ENCODE measurements at regions not wholly inside any gene's neighbourhood (a gene's known extent, or its start where the extent isn't known, plus 50 kb on each side); places are given as distances from the start of the nearest gene placed in this dataset.

GRCh38 chr20:24739746-24740145, 209.3 kb upstream of the CST7 start:
- intact Hi-C loops (cut with DNase I): no loop called here
- no peak for TF ChIP-seq CTCF (IDR thresholded peaks at IDR 0.05)
- no peak for DNase-seq (ENCODE audit: low spot score in 2 of 2)
- no peak overlapping the region for H3K4me3 ChIP-seq
- H3K27me3 ChIP-seq: no peaks in the 10 kb centered on the region
- no peak overlapping the region for H3K27ac ChIP-seq
- no peaks in the 10 kb centered on the region for H3K36me3 ChIP-seq
- no peaks in the 10 kb centered on the region for H3K9me3 ChIP-seq
- H3K4me1 ChIP-seq: no peaks in the 10 kb centered on the region

GRCh38 chr20:24741493-24742072, 207.5 kb upstream of the CST7 start:
- no peak for TF ChIP-seq CTCF (IDR thresholded peaks at IDR 0.05)
- Histone ChIP-seq H3K36me3 (no peaks in the 10 kb centered on the region), H3K4me3 (no peak overlapping the region), H3K27ac (no peak overlapping the region), H3K27me3 (no peaks in the 10 kb centered on the region), H3K9me3 (no peaks in the 10 kb centered on the region), H3K4me1 (no peaks in the 10 kb centered on the region)
- intact Hi-C loops (cut with DNase I): no loop called here
- DNase-seq (ENCODE audit: low spot score in 2 of 2): no peak

GRCh38 chr20:24742436-24742835, 206.6 kb upstream of the CST7 start:
- DNase-seq (ENCODE audit: low spot score in 2 of 2): no peak
- no peak for TF ChIP-seq CTCF (IDR thresholded peaks at IDR 0.05)
- intact Hi-C loops (cut with DNase I): no loop called here

GRCh38 chr20:24742989-24743388, 206.1 kb upstream of the CST7 start:
- no peak overlapping the region for H3K4me3 ChIP-seq
- no peaks in the 10 kb centered on the region for H3K4me1 ChIP-seq
- TF ChIP-seq CTCF (IDR thresholded peaks at IDR 0.05): no peak
- no peaks in the 10 kb centered on the region for H3K36me3 ChIP-seq
- DNase-seq (ENCODE audit: low spot score in 2 of 2): no peak
- H3K27ac ChIP-seq: no peak overlapping the region
- H3K27me3 ChIP-seq: no peaks in the 10 kb centered on the region
- no peaks in the 10 kb centered on the region for H3K9me3 ChIP-seq
- intact Hi-C loops (cut with DNase I): no loop called here

More at GRCh38 chr20:24742436-24742835, 206.6 kb upstream of the CST7 start:
- H3K9me3 ChIP-seq: no peaks in the 10 kb centered on the region
- no peak overlapping the region for H3K27ac ChIP-seq
- H3K36me3 ChIP-seq: no peaks in the 10 kb centered on the region
- no peaks in the 10 kb centered on the region for H3K27me3 ChIP-seq
- H3K4me3 ChIP-seq: no peak overlapping the region
- H3K4me1 ChIP-seq: no peaks in the 10 kb centered on the region

- no peak for TF ChIP-seq CTCF (IDR thresholded peaks at IDR 0.05)
- Histone ChIP-seq H3K36me3 (no peaks in the 10 kb centered on the region), H3K27me3 (no peaks in the 10 kb centered on the region), H3K27ac (no peak overlapping the region), H3K4me3 (no peak overlapping the region), H3K9me3 (no peaks in the 10 kb centered on the region), H3K4me1 (no peaks in the 10 kb centered on the region)
- DNase-seq (ENCODE audit: low spot score in 2 of 2): no peak
- intact Hi-C loops (cut with DNase I): no loop called here
These were observed 205.4 kb upstream of the CST7 start for GRCh38 chr20:24743641-24744040.

- Histone ChIP-seq H3K27me3 (no peaks in the 10 kb centered on the region), H3K27ac (no peak overlapping the region), H3K4me1 (no peaks in the 10 kb centered on the region), H3K9me3 (peaks cover 0 to 5% of the 10 kb centered on the region in 2 donors), H3K4me3 (no peak overlapping the region), H3K36me3 (no peaks in the 10 kb centered on the region)
- DNase-seq (ENCODE audit: low spot score in 2 of 2): no peak
- TF ChIP-seq CTCF (IDR thresholded peaks at IDR 0.05): no peak
- intact Hi-C loops (cut with DNase I): no loop called here
These were observed 204.3 kb upstream of the CST7 start for GRCh38 chr20:24744747-24745146.
